IMR-90 (cell line): ENCODE measurements at regions not wholly inside any gene's neighbourhood (a gene's known extent, or its start where the extent isn't known, plus 50 kb on each side); places are given as distances from the start of the nearest gene placed in this dataset.

ENCODE experiments used
- BHLHE40 ChIP-seq: fragments of 150-350 bp; IDR thresholded peaks from 2 replicates; pipeline ENCODE4 v1.6.1; 2016; ENCODE audit warnings: mild to moderate bottlenecking, low read depth, low read length
- CHD1 ChIP-seq: IDR thresholded peaks from 2 replicates; pipeline ENCODE4 v1.6.1; 2012; ENCODE audit warnings: low read depth, low read length, improper control_type of control experiment
- MAFK ChIP-seq: IDR thresholded peaks from 2 replicates; pipeline ENCODE4 v1.6.1; 2012; ENCODE audit warnings: low read depth, low read length, improper control_type of control experiment
- MAZ ChIP-seq: IDR thresholded peaks from 2 replicates; pipeline ENCODE4 v1.6.1; 2012; ENCODE audit warnings: low read depth, mild to moderate bottlenecking, low read length, improper control_type of control experiment, moderate library complexity, borderline replicate concordance
- MXI1 ChIP-seq: IDR thresholded peaks from 2 replicates; pipeline ENCODE4 v1.6.1; 2012; ENCODE audit warnings: low read depth, mild to moderate bottlenecking, low read length, moderate library complexity, borderline replicate concordance
- NFE2L2 ChIP-seq: fragments of 150-350 bp; IDR thresholded peaks from 2 replicates; pipeline ENCODE4 v1.6.1; 2016; ENCODE audit warnings: low read depth, mild to moderate bottlenecking, low read length
- POLR2A ChIP-seq: IDR thresholded peaks from 2 replicates; pipeline ENCODE4 v1.6.1; 2012; ENCODE audit warnings: mild to moderate bottlenecking, low read depth, low read length
- RAD21 ChIP-seq: IDR thresholded peaks from 2 replicates; pipeline ENCODE4 v1.6.1; 2012; ENCODE audit warnings: low read length, improper control_type of control experiment
- SMC3 ChIP-seq: fragments of 150-350 bp; IDR thresholded peaks from 2 replicates; pipeline ENCODE4 v1.6.1; 2016; ENCODE audit warnings: low read depth, mild to moderate bottlenecking, antibody characterized with exemption, low read length, moderate library complexity
- TF ChIP-seq, protein P1 (sequence below): conservative IDR thresholded peaks from 2 replicates; pipeline ENCODE4 v1.5.1; 2012; ENCODE audit warnings: mild to moderate bottlenecking, low read depth, low read length, improper control_type of control experiment
- TF ChIP-seq, protein P2 (sequence below): fragments of 150-350 bp; IDR thresholded peaks from 2 replicates; pipeline ENCODE4 v1.6.1; 2017; ENCODE audit warnings: mild to moderate bottlenecking, antibody characterized with exemption, low read length, low read depth

DNA sequence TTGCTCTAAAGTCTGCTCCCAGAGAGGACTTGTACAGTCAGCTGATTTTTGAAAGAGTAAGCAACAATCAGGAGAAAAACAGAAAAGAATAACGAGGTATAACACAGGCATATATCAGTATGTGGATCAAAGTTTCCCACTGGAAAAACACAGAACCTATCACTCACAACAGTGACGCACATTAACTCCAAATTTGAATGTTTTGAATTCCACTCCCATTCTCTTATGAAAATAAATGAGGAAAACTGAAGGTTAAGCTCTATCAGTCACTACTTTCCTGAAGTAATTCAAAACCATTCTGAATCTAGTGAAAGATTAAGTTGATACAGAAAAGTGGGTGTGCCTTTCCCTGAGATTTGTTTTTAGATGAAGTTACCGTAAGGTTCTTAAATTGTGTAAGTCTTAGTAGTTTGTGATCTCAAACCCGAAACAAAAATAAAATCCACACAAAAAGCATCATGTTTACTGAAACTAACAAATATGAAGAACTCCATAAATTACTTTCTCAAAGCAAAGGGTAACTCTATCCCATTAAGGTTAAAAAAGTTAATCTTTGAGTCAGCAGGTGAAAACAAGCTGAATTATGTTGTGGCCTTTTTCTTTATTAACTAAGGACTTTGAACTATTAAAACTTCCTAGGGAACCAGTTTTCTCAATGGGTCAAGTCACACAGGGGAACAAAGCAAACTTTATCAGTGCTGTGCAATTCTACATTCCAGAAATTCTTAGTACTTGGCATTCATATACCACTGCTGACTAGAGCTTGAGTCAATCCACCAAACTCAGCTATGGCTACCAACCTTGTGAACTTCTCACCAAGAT, 115.7 kb downstream of the OGFRL1 start:
- TF ChIP-seq, protein P1, sequence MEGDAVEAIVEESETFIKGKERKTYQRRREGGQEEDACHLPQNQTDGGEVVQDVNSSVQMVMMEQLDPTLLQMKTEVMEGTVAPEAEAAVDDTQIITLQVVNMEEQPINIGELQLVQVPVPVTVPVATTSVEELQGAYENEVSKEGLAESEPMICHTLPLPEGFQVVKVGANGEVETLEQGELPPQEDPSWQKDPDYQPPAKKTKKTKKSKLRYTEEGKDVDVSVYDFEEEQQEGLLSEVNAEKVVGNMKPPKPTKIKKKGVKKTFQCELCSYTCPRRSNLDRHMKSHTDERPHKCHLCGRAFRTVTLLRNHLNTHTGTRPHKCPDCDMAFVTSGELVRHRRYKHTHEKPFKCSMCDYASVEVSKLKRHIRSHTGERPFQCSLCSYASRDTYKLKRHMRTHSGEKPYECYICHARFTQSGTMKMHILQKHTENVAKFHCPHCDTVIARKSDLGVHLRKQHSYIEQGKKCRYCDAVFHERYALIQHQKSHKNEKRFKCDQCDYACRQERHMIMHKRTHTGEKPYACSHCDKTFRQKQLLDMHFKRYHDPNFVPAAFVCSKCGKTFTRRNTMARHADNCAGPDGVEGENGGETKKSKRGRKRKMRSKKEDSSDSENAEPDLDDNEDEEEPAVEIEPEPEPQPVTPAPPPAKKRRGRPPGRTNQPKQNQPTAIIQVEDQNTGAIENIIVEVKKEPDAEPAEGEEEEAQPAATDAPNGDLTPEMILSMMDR = no peak
- TF ChIP-seq SMC3 = no peak
- no peak for TF ChIP-seq BHLHE40
- no peak for TF ChIP-seq POLR2A
- TF ChIP-seq RAD21 = no peak
- TF ChIP-seq MXI1 = no peak
- TF ChIP-seq, protein P2, sequence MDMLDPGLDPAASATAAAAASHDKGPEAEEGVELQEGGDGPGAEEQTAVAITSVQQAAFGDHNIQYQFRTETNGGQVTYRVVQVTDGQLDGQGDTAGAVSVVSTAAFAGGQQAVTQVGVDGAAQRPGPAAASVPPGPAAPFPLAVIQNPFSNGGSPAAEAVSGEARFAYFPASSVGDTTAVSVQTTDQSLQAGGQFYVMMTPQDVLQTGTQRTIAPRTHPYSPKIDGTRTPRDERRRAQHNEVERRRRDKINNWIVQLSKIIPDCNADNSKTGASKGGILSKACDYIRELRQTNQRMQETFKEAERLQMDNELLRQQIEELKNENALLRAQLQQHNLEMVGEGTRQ = no peak
- TF ChIP-seq MAFK = peak; percentile 24; the same call in 1 of the 2 replicates
- TF ChIP-seq MAZ = no peak
- TF ChIP-seq NFE2L2 = no peak
- TF ChIP-seq CHD1 = no peak
